GM19043 (cell line): ENCODE measurements at regions not wholly inside any gene's neighbourhood (a gene's known extent, or its start where the extent isn't known, plus 50 kb on each side); places are given as distances from the start of the nearest gene placed in this dataset.
"Not testable (repeated sequence)": the region's sequence is repeated elsewhere in the genome, so short reads cannot be mapped to it uniquely, and the experiment has no call there.

Experiments used
- ATAC-seq: cut with Tn5 transposase; IDR thresholded peaks from one replicate; pipeline ENCODE4 v1.9.1; 2021; ENCODE audit warnings: low read depth; ENCODE audit not compliant: unreplicated experiment

DNA sequence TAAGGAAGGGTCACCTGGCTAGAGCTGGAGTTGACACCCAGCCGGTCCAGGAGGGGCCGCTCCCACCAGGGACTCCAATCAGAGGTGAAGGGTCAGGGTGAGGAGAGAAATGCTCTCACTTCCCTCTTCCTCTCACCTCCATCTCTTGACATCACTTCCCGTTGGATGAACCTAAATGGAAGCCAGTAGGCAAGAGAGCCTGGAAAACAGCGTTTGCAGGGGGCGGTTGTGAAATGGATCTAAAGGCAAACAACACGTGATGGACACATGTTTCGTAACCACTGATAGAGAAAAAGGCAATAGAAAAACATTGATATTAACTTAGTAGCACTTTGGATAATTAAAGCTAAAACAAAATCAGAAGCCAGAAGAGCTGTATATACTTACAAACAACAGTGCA lies 105.6 kb upstream of the FOXA2 start:
- no peak for ATAC-seq

DNA sequence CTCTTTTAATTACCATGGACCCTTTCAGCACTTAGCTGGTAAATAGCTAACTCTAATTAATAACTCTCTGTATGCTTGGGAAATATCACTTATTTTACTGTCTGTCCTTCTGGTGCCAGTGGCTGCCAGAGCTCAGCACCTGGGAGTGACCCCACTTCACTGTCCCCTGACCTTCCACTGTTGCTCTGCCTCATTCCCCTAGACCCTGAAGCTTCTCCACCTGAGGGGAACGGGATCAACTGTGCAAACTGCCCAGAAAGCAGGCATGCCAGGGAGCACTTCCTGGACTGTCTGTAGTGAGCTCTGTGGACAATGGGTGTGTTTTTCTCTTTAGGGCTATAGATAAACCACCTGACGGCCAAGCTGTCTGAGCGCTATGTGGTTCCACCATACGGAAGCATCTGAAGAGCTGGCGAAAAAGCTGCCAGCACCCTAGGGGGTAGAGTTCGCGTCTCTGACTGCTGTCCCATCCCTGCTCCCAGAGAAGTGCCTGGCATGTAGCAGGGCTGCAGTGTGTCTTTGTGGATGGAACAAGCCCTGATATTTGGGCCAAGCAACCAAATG lies 106.3 kb upstream of the FOXA2 start:
- no peak for ATAC-seq

DNA sequence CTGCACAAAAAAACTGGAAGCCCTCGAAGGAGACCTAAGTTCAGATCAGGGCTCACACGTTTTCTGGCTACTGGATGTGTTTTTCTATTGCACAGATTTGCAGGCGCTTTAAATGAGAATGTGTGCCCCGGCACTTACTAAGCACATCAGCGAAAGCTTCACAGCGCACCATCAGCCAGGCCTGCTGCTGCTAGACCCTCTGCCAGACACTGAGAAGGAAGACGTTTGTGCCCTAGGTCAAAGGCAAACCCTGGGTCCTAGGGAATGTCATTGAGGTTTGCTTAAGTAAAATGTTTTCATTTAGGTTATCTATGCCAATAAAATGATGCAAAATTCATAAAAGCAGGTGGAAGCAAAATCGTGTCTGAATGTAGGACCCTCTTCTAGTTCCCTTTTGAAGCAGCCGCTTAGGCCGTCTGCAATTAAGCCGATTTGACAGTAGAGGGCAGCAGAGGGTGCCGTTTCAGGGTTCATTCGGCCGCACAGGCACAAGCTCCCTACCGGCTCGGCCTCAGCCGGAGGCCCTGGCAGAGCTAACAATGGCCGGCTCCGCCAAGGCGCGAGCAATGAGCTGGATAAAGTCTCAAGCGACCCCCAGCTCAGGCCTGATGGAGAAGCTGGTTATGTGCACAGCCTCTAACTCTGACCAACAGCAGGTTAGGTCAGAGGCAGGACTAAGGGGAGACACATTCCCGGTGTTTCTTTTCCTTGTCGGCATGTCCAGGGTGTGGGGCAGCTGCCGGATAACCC lies 107.2 kb upstream of the FOXA2 start:
- peak; percentile 86 for ATAC-seq

DNA sequence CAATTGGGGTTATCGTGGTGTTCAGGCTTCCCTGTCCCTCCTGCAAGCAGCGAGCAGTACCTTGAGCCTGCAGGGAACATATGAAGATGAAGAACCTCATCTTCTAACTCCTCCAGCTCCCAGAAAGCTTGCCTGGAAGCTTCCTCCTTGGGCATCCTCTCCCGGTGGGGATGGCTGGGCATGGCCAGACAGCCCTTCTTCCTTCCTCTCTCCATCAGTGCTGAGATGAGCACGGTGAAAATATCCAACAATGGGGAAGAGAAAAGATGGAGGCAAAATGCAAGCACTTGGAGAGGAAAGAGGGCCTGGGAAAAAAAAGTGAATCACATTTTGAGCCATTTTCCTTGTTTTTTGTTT lies 107.7 kb upstream of the FOXA2 start:
- ATAC-seq = no peak

DNA sequence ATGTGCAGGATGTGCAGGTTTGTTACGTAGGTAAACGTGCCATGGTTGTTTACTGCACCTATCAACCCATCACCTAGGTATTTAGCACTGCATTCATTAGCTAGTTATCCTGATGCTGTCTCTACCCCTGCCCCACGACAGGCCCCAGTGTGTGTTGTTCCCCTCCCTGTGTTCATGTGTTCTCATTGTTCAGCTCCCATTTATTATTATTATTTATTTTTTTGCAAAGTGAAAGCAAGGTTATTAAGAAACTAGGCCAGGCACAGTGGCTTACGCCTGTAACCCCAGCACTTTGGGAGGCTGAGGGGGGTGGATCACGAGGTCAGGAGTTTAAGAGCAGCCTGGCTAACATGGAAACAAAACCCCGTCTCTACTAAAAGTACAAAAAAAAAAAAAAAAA lies 108.2 kb upstream of the FOXA2 start:
- ATAC-seq = not testable (repeated sequence)

DNA sequence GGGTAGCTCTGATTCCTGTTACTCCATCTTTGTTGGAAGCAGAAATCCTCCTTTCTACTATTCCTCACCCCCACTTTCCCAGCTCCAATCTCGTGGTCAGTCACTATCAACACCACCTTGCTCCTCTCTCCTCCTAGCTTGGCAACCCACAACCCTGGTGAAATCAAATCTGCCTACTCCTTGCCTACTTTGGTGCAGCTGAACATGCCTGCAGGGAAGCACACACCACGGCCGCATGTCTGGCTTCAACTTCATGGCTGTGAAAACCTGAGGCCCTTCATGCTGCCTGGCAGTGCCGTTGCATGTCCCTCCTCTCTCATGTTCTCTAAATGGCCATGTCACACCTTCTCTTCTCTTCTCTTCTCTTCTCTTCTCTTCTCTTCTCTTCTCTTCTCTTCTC lies 112.4 kb upstream of the FOXA2 start:
- no peak for ATAC-seq

DNA sequence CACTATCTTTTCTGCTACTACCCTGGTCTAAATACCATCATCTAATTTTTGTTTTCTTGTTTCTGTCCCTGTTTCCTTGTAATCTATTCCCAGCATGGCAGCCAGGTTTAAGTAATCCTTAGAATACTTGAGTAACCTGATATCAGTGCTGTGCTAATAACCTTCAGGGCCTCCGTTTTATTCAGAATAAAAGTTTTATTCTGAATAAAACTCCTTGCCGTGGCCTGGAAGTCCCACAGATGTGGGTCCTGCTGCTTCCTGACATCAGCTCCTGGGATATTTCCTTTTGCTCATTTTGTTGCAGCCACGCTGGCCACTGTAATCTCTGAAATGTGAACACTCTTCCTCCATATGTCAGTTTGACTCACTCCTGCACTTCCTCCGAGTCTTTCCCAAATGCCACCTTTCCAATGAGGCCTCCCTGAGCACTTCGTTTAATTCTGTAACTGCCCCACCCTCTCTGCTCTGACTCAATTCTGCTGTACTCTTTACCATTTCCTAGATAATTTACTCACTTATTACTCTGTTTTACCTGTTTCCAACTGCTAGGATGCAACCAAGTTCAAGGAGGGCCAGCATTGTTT lies 114.0 kb upstream of the FOXA2 start:
- no peak for ATAC-seq

DNA sequence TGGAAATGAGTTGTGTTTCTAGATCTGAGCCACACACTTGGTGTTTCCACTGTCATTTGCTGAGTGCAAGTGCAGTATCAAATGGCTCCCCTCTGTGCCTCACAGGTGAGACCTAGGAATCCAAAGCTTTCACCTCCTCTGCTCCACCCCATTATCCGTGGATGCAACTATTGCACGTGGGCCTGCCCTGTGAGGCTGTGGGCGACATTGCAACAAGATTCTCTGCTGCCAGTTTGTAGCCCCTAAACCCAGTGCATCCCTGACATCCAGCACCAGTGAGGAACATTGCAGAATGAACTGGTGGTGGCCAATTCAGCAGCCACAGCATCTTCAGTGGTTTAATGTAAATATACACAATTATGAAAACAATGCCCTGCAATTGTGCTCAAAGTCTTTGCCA lies 115.0 kb upstream of the FOXA2 start:
- no peak for ATAC-seq

DNA sequence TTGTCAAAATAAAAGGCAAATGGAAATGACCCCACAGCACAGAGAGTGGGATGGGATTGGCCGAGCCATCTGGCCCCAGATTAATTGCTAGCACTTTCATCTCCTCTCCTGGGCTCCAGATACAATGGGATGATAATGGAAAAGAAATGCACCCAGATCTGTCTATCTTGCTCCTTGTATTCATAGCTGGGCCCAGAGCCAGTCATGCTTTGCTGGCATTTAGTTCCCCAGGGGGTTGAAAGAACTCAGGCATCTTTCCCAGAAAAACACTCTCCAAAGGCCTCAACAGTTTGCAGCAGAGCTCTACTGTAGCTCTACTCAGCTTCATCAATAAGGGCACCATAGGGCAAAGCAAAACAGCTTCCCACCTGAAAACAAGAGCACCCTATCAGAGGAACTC lies 116.0 kb upstream of the FOXA2 start:
- ATAC-seq = no peak

DNA sequence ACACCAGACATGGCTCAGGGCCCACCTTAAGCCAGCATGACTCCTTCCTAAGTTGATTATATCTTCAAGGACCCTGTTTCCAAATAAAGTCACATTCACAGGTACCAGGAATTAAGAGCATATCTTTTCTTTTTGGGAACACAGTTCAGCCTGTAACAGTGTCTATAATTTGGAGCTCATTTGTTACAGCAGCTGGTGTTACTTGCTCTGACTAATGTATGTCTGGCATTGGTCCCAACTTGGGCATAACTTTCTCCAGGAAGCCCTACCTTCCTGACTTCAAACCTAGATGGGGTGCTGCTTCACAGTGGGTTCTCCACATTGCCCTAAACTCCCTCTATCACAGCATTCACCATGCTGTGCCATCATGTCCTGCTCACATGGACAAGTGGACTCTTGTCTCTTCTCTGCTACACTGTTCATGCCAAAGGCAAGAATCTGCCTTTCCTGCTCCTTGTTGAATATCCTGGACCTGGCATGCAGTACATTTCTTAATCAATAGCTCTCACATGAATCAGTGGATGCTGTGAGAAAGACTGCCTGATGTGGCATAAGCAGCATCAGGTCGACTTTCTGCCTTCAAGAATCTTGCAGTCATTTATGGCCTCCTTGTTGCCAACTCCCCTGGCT lies 117.4 kb upstream of the FOXA2 start:
- ATAC-seq = no peak

DNA sequence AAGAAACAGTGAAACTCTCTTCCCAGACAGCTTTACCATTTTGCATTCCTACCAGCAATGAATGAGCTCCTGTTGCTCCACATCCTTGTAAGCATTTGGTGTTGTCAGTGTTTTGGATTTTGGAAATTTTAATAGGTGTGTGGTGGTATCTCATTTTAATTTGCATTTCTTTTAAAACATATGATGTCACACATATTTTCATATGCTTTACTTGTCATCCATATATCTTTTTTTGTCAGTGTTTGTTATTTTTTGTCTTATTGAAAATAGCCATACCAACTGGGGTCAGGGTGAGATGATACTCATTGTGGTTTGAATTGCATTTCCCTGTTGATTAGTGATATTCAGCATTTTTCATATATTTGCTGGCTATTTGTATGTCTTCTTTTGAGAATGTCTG lies 119.5 kb upstream of the FOXA2 start:
- no peak for ATAC-seq

DNA sequence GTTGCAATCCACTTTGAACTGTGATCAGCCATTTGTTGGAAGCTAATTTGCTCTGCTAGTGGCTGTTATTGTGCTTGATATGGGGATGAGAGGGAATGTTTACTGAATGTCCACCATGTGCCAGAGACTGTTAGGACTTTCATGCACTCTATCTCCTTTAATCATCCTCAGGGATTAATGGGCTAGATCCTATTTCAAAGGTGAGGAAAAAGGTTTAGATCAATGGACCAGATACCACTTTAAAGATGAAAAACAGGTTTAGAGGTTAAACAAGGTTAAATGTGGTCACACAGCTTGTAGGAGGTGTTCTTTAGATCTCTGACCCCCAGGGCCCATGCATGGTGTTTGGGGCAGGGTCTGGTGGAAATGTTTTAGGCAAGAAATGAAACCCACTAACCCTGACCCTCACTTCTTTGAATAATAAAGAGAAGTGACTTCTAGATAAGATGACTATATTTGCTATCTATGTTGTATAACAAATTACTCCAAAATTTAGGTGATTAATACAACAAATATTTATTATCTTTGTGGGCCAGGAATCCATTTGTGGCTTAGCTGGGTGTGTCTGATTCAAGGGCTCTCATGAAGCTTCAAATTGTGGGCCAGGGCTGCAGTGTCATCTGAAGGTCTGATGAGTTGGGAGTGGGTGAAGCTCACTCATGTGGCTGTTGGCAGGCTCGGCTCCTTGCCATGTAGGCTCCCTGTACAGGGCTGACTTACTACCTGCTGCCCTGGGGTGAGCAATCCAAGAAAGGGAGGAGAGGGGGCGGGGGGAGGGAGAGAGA lies 127.8 kb upstream of the FOXA2 start:
- ATAC-seq = no peak

DNA sequence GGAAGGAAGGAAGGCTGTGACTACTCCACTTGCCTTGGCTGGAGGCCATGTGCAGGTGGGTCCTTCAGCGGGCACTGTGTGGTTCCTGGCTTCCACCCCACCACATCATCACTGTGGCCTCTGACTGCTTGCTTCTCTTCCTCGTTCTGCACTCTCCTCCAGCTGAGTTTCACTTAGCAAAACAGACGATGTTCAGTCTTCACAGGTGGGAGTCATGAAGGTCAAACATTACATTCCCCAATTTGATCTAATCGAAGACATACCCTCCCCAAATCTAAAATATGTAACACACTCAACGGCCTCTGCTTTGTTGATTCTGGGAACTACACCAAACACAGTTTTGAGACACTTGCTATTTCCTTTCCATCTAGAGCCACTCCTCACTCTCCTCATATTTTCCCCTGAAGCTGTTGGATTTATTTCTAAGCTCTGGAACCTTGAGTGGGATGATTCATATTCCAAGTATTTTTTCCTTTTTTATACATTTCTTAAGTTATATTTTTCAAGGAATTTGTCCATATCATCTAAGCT lies 132.5 kb upstream of the FOXA2 start:
- ATAC-seq = no peak

DNA sequence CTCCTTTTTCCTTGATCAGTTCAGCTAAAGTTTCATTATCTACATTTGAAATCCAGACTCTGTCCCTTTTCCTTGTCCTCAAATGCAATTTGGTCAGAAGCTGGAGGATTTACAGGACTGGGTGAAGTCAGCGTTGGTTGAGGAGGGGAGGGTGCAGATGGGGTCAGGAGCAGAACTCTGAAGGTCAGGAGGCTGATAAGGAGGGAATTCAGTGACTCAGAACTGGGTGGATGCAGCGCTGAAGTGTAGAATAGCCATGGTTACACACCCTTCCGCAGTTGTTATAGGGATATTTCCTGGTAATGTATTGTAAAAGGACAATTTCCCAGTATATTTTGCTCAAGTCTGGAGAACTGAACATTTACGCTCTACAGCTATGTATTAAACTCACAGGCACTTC lies 133.1 kb upstream of the FOXA2 start:
- ATAC-seq = no peak

DNA sequence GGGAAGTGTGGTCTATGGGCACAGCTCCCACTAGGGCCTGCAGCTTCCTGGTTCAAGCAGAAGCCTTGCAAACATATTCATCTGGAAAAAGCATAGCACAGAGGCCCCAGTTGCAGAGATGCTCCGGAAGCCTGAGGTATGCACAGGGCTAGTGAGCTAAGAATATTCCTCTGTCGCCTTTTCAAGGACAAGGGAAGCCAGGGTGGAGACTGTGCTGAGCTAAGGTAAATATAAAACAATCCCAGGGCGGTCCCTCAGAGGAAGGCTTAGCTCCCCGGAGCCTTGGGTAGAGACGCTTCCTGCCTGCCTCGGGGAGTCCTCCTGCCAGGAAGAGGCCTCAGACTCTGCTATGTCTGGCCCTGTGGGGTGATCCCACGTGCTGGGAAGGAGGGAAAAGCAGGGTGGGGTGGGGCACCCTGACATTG lies 134.8 kb upstream of the FOXA2 start:
- ATAC-seq = no peak

DNA sequence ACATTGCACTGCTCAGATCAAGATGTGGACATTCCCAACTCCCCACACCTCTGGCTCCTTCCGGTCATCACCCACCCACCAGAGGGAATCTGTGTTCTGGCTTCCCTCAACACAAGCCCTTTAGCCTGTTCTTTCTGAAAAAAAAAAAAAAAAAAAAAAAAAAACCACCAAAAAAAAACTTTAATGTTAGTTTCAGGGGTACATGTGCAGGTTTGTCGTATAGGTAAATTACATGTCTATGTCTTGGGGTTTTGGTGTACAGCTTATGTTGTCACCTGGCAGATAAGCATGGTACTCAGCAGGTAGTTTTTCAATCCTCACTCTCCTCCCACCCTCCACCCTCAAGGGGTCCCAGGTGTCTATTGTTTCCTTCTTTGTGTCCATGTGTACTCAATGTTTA lies 135.8 kb upstream of the FOXA2 start:
- ATAC-seq = no peak

DNA sequence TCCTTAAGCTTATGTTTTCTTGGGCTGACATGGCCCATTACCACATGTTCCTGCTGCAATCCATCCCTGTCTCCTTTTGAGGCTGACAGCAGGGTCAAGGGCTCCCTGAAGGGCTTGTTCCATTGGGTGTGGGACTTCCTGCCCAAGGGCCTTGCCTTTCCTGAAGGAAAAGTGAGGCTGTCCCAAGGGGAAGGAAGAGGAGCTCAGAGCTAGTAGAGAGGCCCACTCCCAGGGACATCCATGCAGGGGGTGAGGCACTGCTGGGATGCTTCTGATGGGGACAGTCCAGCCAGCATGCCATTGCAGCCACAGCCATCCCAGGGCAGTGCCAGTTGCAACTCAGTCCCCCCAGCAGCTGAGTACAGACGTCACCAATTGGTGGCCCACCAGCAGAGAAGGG lies 138.4 kb upstream of the FOXA2 start:
- ATAC-seq = no peak

DNA sequence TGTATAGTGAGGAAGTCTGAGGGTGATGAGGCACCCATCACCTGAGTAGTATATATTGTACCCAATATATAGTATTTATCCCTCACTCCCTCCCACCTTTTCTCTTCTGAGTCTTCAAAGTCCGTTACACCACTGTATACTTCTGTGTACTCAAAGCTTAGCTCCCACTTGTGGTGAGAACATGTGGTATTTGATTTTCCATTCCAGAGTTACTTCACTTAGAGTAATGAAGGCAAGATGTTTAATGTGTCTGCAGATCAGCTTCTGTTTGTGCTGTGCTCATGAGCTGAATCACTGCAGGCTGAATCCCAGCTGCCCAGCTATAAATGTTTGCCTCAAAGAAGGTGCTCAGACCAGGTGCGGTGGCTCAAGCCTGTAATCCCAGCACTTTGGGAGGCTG lies 139.3 kb upstream of the FOXA2 start:
- ATAC-seq = no peak

DNA sequence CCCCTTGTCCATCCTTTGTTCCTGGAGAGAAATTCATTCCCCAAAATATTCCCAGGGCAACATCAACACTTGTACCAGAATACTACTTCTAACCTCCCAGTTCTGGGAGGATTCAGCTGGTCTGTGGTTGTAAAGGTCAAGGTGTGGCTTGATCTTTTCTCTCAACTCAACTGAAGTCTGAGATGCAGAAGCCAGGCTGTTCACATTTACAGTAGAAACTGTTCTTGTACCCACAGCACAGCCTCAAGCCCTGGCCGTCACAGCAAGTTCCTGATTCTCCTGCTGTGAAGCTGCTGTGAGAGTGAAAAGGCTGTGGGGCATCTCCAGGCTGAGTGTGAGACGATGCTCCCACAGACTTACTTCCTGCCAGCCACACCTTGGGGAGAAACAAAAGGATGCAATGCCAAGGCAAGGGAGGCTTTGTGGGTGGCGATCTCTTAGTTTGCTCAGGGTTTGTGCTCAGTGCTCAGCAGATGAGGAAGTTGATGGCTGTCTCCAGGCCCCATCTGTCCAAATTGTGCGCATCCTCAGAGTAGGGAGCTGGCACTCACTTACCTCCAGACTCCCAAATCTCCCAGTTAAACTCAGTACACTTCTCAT lies 143.9 kb upstream of the FOXA2 start:
- ATAC-seq = no peak

DNA sequence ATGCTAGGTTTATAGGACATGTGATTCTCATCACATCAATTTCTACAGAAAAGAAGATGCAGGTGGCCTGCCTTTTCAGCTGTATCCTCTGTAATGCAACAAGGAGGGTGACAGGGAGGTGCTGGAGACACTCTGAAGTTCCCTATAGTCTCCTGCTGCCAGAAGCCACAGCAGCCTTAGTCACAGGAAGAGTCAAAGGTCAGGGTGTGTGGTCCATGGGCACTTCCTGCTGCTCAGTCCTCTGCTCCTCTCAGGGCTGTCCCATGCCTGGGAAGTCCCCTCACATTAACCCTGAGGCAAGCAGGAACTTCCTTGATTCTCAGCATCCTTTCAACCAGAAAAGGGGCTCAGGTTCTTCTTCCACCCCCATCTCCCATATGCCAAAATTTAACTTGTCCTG lies 144.8 kb upstream of the FOXA2 start:
- no peak for ATAC-seq
